H1 (cell line): ENCODE measurements at regions not wholly inside any gene's neighbourhood (a gene's known extent, or its start where the extent isn't known, plus 50 kb on each side); places are given as distances from the start of the nearest gene placed in this dataset.

Source experiments
- BCL11A ChIP-seq, 2 experiments: IDR thresholded peaks; one replicate each; pipeline ENCODE4 v1.6.1; 2011; ENCODE audit warnings: low read depth in 2 of 2, low read length in 2 of 2, mild to moderate bottlenecking in 2 of 2
- RAD21 ChIP-seq, 2 experiments: IDR thresholded peaks in 1 of 2; conservative IDR thresholded peaks in 1 of 2; 2 replicates each; pipeline ENCODE4 v1.6.1; 2011; ENCODE audit warnings: low read depth in 2 of 2, low read length in 2 of 2, improper control_type of control experiment in 1 of 2, inconsistent platforms in 1 of 2, mild to moderate bottlenecking in 1 of 2, moderate library complexity in 1 of 2

- TF ChIP-seq RAD21 (IDR thresholded peaks at IDR 0.05 in 1 of 2, conservative IDR thresholded peaks at IDR 0.05 in 1 of 2; ENCODE audit: low read depth in 2 of 2, low read length in 2 of 2) (no peak), BCL11A (IDR thresholded peaks at IDR 0.05; ENCODE audit: low read depth in 2 of 2, low read length in 2 of 2) (no peak)
- TF ChIP-seq, all 59 proteins: peak for 0
These were observed 201.3 kb upstream of the FSHR start (continued) for GRCh38 chr2:49355611-49356010.
